Activated CD4-positive, alpha-beta T cell treated with anti-CD3 and anti-CD28 coated beads, Interleukin-2, amount 10 ng/mL, durations not matched to agents 24 days and 14 days (primary cell): ENCODE measurements at regions not wholly inside any gene's neighbourhood (a gene's known extent, or its start where the extent isn't known, plus 50 kb on each side); places are given as distances from the start of the nearest gene placed in this dataset.

Experiments
- DNase-seq: peaks from one replicate; pipeline ENCODE4 v3.0.0; 2022
- H3K27ac Mint-ChIP-seq: one replicate; pipeline ENCODE4 v1.8.0; 2022; ENCODE audit warnings: mild to moderate bottlenecking, mixed read lengths
- H3K27me3 Mint-ChIP-seq: one replicate; pipeline ENCODE4 v1.8.0; 2022; ENCODE audit warnings: mixed read lengths
- H3K36me3 Mint-ChIP-seq: one replicate; pipeline ENCODE4 v1.8.0; 2022; ENCODE audit warnings: low read depth, mild to moderate bottlenecking, mixed read lengths
- H3K4me1 Mint-ChIP-seq: one replicate; pipeline ENCODE4 v1.8.0; 2021; ENCODE audit warnings: mixed read lengths
- H3K4me3 Mint-ChIP-seq: one replicate; pipeline ENCODE4 v1.8.0; 2022; ENCODE audit warnings: mild to moderate bottlenecking, moderate library complexity, mixed read lengths
- H3K9me3 Mint-ChIP-seq: one replicate; pipeline ENCODE4 v1.8.0; 2021; ENCODE audit warnings: mixed read lengths
- intact Hi-C: fragments of 100-400 bp; cut with micrococcal nuclease; formaldehyde crosslinking; loops from one replicate; pipeline ENCODE4 v1.15.1; 2023

DNA sequence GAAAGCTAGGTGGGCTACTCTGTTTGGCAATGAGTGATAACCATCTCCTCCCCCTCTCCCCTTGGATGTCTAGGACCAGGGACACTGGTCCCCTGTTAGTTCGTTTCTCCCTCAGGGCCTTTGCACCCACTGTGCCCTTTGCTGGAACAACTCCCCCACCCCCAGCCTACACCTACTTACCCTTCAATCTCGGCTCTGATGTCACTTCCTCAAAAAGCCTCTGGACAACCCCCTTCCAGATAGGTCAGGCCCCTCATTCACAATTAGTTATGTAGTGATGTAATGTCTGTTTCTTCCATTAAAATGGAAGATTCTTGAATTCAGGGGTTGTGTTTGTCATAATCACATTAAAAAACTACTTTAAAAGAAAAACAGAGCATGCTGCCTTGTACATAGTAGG is 152.9 kb downstream of the SNX10 start:
- H3K27me3 Mint-ChIP-seq, result peaks cover 12% of the 10 kb centered on the region
- no peaks in the 10 kb centered on the region for H3K9me3 Mint-ChIP-seq
- DNase-seq, result no peak
- H3K4me3 Mint-ChIP-seq, result no peak overlapping the region
- H3K36me3 Mint-ChIP-seq, result no peaks in the 10 kb centered on the region
- intact Hi-C loops, result no loop called here
- H3K4me1 Mint-ChIP-seq, result no peaks in the 10 kb centered on the region
- H3K27ac Mint-ChIP-seq, result no peak overlapping the region

DNA sequence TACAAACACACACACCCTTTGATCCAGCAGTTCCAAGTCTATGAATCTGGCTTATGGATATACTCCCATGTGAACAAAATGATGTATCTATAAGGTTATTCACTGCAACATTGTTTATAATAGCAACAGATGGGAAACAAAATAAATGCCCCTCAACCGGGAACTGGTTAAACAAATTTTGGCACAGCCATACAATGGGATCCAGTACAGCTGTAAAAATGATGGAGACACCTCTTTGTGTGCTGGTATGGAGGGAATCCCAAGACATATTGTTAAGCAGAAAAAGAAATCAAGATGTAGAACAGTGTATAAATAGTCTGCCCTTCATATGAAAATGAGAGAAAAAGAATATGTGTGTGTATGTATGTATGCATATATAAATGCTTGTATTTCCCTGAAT is 155.5 kb downstream of the SNX10 start:
- peaks cover 12% of the 10 kb centered on the region for H3K27me3 Mint-ChIP-seq
- DNase-seq, result no peak
- intact Hi-C loops, result no loop called here
- no peaks in the 10 kb centered on the region for H3K9me3 Mint-ChIP-seq
- H3K4me3 Mint-ChIP-seq, result no peak overlapping the region
- H3K27ac Mint-ChIP-seq, result no peak overlapping the region
- H3K36me3 Mint-ChIP-seq, result no peaks in the 10 kb centered on the region
- H3K4me1 Mint-ChIP-seq, result no peaks in the 10 kb centered on the region

DNA sequence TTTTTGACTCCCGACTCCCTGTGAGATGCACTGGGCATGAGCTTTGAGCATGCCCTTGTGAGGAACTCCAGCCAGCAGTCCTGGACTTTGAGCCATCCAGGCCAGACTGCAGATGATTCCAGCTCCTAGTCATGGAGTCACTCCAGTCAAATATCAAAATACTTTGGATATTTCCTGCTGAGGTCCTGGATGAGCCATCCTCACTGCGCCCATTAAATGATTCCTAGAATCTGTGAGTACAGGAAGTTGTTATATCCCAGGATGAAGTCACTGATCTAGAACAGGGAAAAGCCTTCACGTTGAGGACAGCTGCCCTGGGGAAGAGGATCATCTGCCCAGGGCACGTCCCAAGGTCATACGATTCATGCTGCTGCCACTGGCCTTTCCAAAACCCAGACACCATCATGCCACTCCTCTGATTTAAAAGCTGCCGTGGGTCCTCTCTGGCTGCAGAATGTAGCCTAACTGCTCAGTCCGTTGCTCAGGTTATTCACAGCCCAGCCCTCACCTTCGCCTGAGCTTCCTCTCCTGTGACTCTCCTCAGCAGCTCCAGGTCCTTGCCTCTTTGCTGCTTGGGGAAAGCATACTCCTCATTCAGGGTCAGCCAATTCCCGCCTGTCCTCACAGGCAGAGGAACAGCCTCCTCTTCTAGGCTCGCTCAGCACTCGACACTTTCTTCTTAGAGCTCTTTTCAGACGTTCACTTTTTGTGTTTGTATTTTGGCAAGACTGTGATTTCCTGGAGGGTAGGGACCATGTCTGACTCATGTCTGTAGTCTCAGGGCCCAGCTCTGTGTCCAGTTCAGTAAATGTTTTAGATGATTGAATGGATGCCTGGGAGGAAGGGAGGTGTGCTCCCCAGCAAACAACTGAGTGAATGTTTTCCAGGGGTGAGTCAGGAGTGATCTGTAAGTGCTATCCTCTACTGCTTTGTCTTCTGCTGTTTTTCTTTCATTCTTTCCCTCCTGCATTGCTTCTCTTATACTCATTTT is 157.8 kb downstream of the SNX10 start:
- intact Hi-C loops, result no loop called here
- no peak for DNase-seq
- H3K4me1 Mint-ChIP-seq, result no peaks in the 10 kb centered on the region
- no peaks in the 10 kb centered on the region for H3K9me3 Mint-ChIP-seq
- no peaks in the 10 kb centered on the region for H3K36me3 Mint-ChIP-seq
- H3K27me3 Mint-ChIP-seq, result peaks cover 12% of the 10 kb centered on the region
- H3K27ac Mint-ChIP-seq, result no peak overlapping the region
- H3K4me3 Mint-ChIP-seq, result no peak overlapping the region

DNA sequence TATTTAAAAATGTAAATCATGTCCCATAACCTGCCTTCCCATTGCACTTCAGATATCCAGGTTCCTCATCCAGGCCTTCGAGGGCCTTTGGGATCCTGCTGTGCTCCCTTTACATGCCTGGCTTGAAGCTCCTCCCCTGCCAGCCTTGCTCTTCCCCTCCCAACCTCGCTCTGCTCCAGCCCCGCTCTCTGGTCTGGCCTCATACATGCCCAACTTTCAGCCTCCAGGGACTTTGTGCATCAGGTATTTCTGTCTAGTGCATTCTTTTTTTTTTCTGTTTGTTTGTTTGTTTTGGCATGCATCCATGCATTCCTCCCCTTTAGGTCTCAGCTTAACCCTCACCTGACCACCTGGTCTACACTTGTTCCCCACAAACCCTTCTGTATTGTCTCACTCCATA is 160.3 kb downstream of the SNX10 start:
- H3K27ac Mint-ChIP-seq, result no peak overlapping the region
- DNase-seq, result no peak
- peaks cover 6% of the 10 kb centered on the region for H3K27me3 Mint-ChIP-seq
- H3K4me3 Mint-ChIP-seq, result no peak overlapping the region
- no peaks in the 10 kb centered on the region for H3K4me1 Mint-ChIP-seq
- no peaks in the 10 kb centered on the region for H3K9me3 Mint-ChIP-seq
- intact Hi-C loops, result no loop called here
- no peaks in the 10 kb centered on the region for H3K36me3 Mint-ChIP-seq

DNA sequence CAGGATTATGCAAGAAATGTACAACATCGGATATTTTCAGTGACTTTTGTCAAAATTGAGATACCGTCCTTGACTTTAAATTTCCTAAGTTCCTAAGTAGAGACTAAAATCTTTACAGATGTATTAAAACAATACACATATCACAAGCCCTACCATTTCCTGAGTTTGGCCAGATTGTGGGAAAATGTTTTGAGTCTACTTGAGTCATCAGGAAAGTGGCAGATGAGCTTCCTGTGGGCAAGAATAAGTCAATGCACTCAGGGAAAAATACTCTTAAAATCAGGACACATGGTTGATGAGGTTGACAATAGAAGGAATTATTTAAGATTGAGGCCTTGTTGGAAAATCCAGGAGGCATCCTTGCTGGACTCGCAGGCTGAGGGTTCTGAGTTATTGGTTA is 162.5 kb downstream of the SNX10 start:
- Mint-ChIP-seq H3K4me3 (no peak overlapping the region), H3K9me3 (no peaks in the 10 kb centered on the region), H3K27me3 (peaks cover 6% of the 10 kb centered on the region), H3K27ac (no peak overlapping the region), H3K4me1 (no peaks in the 10 kb centered on the region), H3K36me3 (no peaks in the 10 kb centered on the region)
- intact Hi-C loops, result no loop called here
- no peak for DNase-seq

DNA sequence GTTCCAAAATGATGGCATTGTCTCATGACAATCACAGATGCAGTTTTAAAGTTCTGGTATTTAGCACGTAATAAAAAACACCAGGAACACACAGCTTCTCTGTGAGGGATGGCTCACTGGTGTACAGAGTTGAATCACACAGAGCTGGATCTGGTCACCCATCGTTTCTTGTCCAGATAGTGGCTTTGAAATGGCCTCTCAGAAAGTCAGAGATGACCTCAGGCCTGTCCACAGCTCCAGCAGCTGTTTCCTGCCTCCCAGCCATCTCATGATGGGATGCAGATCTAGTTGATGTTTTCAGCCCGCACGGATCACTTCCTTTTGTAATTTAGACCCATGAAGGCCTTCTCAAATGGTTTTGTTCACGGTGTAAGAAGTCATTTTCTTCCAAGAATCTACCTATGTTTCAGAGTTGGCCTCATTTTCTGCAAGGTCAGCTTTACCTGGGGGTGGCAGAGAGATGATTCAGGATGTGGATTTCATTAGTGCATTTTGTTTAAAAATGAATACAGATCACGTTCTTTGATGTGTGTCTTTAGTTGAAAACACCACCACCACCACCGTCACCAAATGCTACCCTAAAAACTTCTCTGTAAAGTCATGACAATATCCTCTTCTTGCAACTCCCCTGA is 166.2 kb downstream of the SNX10 start:
- intact Hi-C loops, result loop anchor here (5.0 kb wide), 1 partner anchor 81 kb away; no protein-coding TSS in a partner anchor
- Mint-ChIP-seq H3K36me3 (no peaks in the 10 kb centered on the region), H3K4me1 (no peaks in the 10 kb centered on the region), H3K27me3 (peaks cover 9% of the 10 kb centered on the region), H3K4me3 (no peak overlapping the region), H3K9me3 (no peaks in the 10 kb centered on the region), H3K27ac (no peak overlapping the region)
- DNase-seq, result no peak

DNA sequence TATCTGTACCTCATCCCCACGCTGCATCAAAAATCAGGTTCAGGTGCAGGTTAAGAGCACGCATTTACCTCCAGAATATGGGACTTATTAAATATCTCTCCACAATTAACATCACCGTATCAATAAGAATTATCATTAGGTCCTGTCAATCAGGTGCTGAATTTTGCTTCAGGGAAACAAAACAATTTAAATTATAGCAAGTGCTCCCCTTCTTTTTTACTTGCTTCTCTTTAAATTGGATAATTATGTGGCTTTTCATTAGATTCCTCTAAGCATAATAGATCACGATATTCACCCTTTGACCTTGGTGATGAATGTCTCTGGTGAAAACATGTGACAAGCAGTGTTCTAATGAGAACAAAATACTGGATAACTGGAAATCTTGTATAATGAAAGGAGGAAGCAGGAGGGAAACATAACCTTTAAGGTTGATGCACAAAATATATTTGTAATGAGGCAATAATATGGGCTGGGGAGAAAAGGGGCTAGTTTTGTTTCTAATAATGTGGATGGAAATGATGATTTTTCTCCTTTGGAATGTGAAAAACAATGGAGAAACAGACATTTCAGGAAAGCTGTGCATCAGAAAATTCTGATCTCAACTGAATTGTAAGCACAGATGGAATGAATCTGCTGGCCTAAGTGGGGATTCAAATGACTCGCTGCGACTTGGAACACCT is 166.9 kb downstream of the SNX10 start:
- Mint-ChIP-seq H3K4me1 (no peaks in the 10 kb centered on the region), H3K27me3 (peaks cover 9% of the 10 kb centered on the region), H3K36me3 (no peaks in the 10 kb centered on the region), H3K4me3 (no peak overlapping the region), H3K27ac (no peak overlapping the region), H3K9me3 (no peaks in the 10 kb centered on the region)
- no peak for DNase-seq
- intact Hi-C loops, result loop anchor here (5.0 kb wide), 1 partner anchor 81 kb away; no protein-coding TSS in a partner anchor

DNA sequence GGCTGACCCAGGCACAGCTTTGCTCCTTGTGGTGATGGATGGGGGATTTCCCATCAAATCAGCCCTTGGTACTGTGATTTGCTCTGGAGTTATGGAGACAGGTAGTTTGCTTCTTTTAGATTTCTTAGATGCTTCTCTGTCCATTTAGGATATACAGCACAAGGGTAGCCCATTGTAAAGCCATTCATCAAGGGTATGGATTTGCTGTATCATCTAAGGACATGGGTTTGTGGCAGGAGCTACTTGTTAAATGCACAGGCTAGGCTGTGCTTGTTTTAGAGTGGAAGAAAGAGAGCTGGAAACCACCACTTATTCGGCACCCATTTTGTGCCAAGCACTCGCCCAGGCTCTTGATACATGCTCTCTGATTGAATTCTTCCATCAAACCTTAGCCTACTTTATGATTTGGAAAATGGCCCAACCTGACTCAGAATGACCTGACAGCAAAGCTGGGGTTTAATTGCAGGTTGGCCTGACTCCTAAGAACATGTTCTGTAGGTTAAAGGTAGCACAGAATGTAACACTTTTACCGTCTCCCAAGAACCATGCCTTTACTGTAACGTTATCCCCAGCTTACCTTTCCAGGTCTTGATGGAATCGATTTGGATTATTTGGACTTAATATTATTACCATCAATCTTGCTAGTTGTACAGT is 168.0 kb downstream of the SNX10 start:
- H3K9me3 Mint-ChIP-seq, result no peaks in the 10 kb centered on the region
- H3K4me1 Mint-ChIP-seq, result no peaks in the 10 kb centered on the region
- no peak overlapping the region for H3K4me3 Mint-ChIP-seq
- no peak overlapping the region for H3K27ac Mint-ChIP-seq
- DNase-seq, result no peak
- H3K36me3 Mint-ChIP-seq, result no peaks in the 10 kb centered on the region
- intact Hi-C loops, result loop anchor here (5.0 kb wide), 1 partner anchor 82 kb away; no protein-coding TSS in a partner anchor
- peaks cover 9% of the 10 kb centered on the region for H3K27me3 Mint-ChIP-seq

DNA sequence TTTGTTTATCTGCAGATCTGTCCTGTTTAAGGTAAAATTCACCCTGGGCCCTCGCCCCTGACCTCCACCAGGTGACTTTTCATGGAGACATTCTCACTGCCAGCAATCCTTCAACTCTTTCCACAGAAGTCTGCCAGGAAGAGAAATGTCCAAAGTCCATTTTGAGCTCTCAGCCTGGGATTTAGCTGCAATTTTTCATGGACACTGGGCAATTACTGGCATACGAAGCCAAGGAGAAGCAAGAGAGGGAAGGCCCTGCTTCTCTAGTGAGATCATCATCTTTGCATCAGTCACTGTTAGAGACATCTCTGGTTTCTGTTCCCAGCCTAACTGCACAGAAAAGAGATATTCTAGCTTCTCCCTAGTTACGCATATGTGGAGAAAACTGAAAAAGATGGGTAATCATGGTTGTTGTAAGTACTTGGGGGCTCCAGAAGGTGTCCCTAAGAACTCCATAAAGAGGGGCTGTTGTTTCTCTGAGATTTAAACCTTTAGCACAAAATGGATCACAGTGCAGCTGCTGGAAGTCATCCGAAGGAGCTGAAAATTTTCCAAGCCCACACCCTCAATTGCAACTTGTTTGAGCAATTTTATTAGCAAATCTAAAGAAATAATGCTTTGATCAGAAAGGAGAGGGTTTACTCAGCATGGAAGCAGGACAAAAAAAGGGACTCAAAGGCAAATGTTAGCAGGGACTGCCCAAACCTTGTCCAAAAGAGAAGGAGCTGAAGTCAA is 168.9 kb downstream of the SNX10 start:
- Mint-ChIP-seq H3K9me3 (no peaks in the 10 kb centered on the region), H3K27me3 (peaks cover 9% of the 10 kb centered on the region), H3K4me1 (no peaks in the 10 kb centered on the region), H3K36me3 (no peaks in the 10 kb centered on the region), H3K27ac (no peak overlapping the region), H3K4me3 (no peak overlapping the region)
- no peak for DNase-seq
- intact Hi-C loops, result no loop called here

DNA sequence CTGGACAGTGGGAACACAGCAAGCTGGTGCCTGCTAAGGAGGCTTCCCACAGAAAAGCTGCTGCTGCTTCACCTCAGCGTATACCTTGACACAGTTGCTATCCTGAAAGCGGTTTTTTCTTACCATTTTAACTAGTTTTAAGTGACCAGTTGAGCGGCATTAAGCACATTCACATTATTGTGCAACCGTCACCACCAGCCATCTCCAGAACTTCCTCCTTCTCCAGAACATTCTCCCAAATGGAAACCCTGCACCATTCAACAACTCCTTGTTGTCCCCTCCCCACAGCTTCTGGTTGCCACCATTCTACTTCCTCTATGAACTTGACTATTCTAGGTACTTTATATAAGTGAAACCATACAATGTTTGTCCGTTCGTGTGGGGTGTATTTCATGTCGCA is 169.9 kb downstream of the SNX10 start:
- Mint-ChIP-seq H3K27me3 (peaks cover 9% of the 10 kb centered on the region), H3K27ac (no peak overlapping the region), H3K9me3 (no peaks in the 10 kb centered on the region), H3K4me1 (no peaks in the 10 kb centered on the region), H3K4me3 (no peak overlapping the region), H3K36me3 (no peaks in the 10 kb centered on the region)
- DNase-seq, result no peak
- intact Hi-C loops, result no loop called here

DNA sequence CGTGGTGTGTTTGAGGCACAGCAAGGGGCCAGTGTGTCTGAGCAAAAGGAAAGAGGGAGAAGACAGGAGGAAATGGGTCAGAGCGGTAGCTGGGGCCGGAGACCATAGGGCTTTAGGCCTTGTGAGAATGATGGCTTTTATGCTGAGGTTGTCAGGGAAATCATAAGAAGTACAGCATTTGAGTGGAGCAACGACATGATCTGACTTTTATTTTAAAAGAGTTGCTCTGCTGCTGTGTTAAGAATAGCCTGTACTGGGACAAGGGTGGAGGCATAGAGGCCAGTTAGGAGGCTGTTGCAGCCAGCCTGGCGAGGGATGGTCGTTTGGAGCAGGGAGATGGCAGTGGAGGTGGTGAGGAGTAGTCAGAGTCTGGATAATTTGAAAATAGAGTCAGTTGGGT is 174.3 kb downstream of the SNX10 start:
- no peak for DNase-seq
- no peaks in the 10 kb centered on the region for H3K9me3 Mint-ChIP-seq
- H3K27ac Mint-ChIP-seq, result no peak overlapping the region
- intact Hi-C loops, result no loop called here
- no peaks in the 10 kb centered on the region for H3K36me3 Mint-ChIP-seq
- peaks cover 4% of the 10 kb centered on the region for H3K27me3 Mint-ChIP-seq
- H3K4me3 Mint-ChIP-seq, result no peak overlapping the region
- no peaks in the 10 kb centered on the region for H3K4me1 Mint-ChIP-seq

DNA sequence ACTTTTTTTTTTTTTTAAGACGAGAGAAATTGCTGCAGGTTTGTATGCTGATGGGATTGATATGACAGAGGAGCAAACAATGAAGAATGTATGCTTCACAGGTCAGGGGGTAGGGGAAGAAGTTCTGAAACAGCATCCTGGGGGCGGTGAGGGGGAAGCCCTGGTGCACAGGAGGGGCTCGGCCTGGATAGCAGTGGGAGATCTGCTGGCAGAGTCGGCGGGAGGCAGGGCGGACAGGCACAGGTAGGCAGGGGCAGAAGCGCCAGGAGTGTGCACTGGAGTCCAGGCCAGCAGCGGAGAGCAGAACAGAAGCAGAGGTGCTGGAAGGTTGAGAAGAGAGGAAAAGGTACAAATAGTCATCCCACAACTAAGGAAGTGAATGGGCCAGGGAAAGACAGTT is 175.4 kb downstream of the SNX10 start:
- no peak for DNase-seq
- Mint-ChIP-seq H3K4me3 (no peak overlapping the region), H3K27me3 (peaks cover 2% of the 10 kb centered on the region), H3K27ac (no peak overlapping the region), H3K36me3 (no peaks in the 10 kb centered on the region), H3K4me1 (no peaks in the 10 kb centered on the region), H3K9me3 (no peaks in the 10 kb centered on the region)
- intact Hi-C loops, result no loop called here

DNA sequence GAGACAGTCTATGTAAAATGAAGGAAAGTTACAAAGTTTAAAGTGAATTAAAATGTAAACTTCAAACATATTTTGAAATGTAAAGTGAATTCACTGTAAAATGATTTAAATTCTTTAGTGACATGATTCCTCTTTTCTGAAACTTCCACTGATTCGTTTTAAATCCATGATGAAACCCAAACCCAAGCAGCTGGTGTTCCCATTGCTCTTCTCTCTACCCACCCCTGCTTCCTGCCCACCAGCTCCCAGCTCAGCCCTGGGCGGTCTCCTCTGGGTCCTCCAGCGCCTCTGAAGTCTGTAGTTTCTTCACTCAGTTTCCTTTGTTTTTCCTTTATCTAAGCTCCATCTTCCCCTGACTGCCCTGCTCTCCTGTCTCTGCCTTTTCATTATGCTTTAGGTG is 175.9 kb downstream of the SNX10 start:
- H3K27me3 Mint-ChIP-seq, result peaks cover 2% of the 10 kb centered on the region
- intact Hi-C loops, result no loop called here
- no peaks in the 10 kb centered on the region for H3K4me1 Mint-ChIP-seq
- no peak for DNase-seq
- H3K4me3 Mint-ChIP-seq, result no peak overlapping the region
- no peaks in the 10 kb centered on the region for H3K36me3 Mint-ChIP-seq
- no peak overlapping the region for H3K27ac Mint-ChIP-seq
- no peaks in the 10 kb centered on the region for H3K9me3 Mint-ChIP-seq
